Hematopoietic multipotent progenitor cell treated with erythropoietin and hydrocortisone succinate and interleukin-3 and kit ligand, for 17 days (in vitro differentiated cells): ENCODE measurements at regions not wholly inside any gene's neighbourhood (a gene's known extent, or its start where the extent isn't known, plus 50 kb on each side); places are given as distances from the start of the nearest gene placed in this dataset.
"Not testable (repeated sequence)": the region's sequence is repeated elsewhere in the genome, so short reads cannot be mapped to it uniquely, and the experiment has no call there.

Experiments
- DNase-seq: peaks from one replicate; pipeline ENCODE4 v3.0.0-alpha.2; 2015; ENCODE audit warnings: low spot score

DNA sequence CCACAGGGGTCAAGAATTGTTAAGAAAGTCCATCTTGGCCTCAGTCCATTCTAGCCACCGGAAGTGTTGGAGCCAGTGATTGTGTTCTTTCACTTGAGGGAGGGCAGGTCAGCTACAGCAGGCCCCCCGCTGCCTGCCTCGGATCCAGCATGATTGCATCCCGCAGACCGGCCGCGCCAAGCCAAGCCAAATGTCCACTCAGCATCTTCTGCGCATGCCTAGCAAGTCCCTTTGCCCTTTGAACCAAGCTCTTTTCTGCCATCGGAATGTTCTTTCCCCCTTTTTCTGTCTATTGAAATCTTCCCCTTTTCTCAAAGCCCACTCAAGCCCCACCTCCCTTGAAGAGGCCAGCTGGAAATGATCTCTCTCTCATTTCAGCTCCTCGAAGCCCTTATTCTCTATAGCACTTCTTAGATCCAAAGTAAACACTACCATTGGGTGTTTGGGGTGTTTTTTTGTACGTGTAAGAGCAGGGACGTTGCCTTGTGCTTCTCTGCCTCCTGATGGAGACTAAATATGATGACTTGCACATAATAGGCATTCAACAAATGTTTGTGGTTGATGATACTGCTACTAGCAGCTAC lies 147.8 kb upstream of the BCOR start:
- no peak for DNase-seq

- no peak for DNase-seq
Measured at GRCh38 chrX:40244980-40245379, 147.2 kb upstream of the BCOR start.

- no peak for DNase-seq
Measured at GRCh38 chrX:40243755-40244515, 146.2 kb upstream of the BCOR start.

DNA sequence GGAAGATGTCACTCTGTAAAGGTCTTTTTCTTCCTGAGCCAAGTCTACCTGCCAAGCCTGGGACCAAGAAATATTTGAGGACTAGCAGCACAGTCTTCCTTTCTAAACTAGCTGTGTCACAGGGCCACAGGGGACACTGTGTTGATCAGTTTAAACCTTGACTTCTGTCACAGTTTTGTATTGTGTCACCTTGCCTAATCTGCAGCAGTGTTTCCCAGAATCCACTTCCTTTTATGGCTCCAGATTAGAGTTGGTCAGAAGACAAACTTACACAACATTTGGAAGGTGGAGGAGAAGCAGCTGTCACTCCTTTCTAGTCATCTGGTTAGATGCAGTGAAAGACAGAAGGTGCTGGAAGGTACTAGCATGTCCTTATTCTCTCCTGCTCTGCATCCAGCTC lies 143.1 kb upstream of the BCOR start:
- no peak for DNase-seq

DNA sequence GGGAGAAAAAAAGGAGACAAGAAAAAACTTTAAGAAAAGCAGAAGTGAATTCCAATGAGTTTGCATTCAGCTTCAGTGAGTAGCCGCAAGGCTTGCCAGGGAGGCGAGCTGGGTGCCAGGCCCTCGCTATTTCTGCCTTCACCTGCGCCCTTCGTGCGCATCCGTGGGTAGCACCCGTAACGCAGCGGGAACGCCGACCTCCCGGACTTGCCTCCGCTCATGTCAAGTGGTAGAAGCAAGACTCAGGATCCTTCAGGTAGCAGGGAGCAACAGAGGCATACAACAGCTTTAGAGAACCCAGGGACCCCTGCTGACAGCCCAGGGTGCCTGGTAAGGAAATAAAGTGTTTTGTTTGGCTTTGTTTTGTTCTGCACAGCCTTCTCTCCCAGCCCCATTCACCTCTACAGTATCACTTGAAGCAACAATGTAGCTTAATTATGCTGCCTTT lies 140.0 kb upstream of the BCOR start:
- no peak for DNase-seq

GRCh38 chrX:40230646-40231045 lies 132.9 kb upstream of the BCOR start:
- no peak for DNase-seq

- no peak for DNase-seq
Measured at GRCh38 chrX:40227125-40227524, 129.4 kb upstream of the BCOR start.

DNA sequence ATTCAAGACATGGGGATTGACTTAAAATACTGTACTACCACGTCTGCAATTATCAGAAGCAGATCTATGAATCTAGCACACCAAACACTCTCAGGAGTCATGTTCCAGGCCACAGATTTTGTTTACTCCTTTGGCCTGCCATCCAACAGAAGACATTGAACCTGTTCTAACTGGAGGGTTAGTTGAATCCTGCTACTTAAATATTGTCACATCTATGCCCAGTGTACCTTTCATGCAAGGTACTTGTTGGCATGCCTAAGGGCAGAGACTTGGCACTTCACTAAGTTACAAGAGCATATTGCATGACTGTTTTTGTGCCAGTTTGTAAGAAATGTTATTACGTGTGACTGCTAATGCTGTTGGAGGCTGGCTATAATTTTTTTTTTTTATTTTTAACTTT lies 126.9 kb upstream of the BCOR start:
- DNase-seq = no peak

DNA sequence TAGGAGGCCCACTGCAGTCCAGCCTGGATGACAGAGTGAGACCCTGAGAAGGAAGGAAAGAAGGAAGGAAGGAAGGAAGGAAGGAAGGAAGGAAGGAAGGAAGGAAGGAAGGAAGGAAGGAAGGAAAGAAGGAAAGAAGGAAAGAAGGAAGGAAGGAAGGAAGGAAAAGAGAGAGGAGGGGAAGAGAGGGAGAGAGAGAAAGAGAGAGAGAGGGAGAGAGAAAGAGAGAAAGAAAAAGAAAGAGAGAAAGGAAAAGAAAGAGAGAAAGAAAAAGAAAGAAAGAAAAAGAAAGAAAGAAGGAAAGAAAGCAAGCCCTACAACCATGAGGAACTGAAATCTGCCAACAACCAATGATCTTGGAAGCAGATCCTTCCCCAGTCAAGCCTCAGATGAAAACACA lies 124.9 kb upstream of the BCOR start:
- not testable (repeated sequence) for DNase-seq

DNA sequence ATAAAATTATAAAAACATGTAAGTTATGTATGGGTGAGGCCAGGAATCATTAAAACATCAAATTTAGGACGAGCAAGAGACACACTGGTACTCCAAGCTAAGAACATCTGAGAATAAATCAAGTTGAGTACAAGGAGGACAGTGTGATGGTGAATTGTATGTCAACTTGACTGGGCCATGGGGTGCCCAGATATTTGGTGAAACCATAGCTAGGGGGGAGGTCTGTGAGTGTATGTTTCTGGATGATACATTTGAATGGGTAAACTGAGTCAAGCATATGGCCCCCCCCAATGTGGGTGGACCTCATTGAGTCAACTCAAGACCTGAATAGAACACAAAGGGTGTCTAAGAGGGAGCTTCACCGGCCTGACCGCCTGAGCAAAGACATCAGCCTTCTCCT lies 115.3 kb upstream of the BCOR start:
- DNase-seq = no peak

DNA sequence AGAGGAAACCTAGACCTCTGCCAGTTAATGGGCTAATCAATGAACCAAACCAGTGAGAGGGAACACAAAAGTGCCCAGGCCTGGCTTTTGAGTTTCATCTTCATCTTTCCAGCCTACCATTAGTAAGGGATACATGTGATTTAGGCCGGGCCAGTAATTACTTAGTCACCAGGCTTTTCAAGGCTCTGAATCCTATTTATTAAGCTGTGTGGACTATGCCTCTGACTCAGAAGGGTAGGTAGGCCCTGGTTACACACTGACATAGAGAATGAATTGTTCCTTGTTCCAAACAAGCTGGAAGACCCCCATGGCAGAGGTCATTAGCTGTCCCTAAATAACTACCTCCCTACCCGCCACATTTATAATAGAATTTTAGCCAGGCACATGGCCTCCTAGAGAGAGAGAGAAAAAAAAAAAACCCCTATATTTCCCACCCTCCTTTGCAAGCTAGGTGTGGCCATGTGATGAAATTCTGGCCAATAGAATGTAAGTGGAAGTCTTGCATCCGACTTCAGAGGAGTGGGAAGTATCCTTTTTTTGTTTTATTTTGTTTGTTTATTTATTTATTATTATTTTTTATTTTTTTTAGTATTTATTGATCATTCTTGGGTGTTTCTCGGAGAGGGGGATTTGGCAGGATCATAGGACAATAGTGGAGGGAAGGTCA lies 112.3 kb upstream of the BCOR start:
- no peak for DNase-seq

DNA sequence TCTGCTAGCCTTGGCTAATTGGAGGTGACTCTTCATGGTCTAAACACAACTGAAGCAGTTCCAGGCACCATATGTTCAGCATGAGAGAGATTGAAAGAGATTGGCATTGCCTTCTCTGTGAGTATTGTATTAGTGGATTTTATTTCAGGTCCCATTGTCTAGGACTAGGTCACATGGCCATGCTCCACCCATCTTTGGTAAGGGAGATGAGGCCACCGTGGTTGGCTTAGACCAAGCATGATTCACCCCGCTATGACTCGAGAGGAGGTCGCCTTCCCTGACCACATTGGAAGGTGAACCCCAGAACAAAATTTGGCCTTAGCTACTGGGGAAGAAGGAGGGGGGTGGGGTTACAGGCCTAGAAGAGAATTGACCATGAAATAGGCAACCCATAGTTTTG lies 109.9 kb upstream of the BCOR start:
- no peak for DNase-seq

DNA sequence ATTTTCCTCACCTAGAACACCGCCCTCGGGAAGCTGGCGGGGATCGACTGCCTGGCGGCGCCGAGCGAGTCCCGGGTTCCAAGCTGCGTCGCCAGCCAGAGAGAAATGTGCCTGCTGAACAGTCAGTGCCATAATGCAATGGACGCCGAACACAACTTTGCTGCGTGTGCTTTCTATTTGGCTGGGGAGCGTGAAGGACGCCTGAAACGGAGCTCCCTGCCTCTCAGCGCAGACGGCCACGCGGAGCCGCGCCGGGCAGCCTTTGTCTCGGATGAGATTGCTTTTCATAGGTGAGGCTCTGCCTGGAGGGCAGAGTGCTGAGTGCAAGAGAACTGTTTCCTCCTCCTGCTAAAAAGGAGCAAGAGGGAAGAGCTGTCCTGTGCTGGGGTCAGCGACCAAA lies 107.7 kb upstream of the BCOR start:
- DNase-seq = no peak

DNA sequence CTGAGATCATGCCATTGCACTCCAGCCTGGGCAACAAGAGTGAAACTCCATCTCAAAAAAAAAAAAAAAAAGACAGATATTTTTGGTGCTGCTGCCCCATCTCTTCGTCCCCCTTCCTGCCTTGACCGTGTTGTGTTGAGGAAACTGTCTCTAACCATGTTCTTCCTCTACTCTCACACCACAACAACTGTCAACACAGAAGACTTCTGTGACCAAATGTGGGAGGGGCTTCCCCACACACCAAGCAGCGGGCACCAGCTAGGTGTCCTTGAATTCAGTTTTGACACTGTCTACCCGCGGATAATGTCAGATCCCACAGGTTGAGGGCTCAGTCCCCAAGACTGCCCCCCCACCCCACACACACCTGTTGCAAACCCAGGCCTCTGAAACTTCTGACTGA lies 104.7 kb upstream of the BCOR start:
- DNase-seq = no peak

DNA sequence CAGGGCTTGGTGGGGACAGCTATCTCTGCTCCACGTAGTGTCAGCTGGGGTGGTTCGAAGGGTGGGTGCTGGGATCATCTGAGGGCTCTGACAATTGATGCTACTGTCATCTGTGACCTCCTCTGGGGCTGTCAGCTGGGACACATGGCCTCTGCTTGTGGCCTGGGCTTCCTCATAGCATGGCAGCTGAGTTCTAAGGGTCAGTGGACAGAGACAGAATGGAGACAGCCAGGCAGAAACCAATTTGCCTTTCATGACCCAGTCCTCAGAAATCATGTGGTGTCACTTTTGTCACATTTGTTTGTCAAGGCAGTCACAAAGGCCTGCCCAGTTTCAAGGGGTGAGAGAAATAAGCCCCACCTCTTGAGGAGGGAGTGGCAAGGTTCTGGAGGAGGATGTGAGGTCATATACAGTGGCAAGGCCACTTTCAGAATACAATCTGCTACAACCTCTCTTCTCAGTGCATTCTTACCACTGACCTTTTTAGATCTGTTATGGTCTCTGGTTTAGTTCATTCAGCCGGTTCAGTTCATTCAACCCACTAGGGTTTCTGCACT lies 103.6 kb upstream of the BCOR start:
- DNase-seq = no peak

GRCh38 chrX:40199704-40200103 lies 101.9 kb upstream of the BCOR start:
- no peak for DNase-seq

DNA sequence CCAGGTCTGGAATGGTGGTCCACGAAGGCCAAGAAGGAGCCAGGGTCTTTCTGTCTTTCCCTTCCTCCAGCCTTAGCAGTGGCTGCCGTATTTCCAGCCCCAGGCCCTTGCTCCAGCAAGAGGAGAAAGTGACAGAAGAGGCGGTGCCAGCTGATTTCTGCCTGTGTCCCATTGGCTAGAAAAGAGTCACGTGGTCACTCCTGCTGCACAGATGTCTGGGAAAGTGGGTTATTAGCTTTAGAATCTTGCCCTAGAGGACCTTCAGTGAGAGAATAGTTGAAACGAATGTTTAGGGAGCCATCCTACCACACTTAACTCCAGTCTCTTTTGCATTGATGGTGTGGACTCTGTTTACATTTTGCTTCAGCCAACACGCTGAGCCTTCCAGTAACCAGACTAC lies 99.3 kb upstream of the BCOR start:
- no peak for DNase-seq

DNA sequence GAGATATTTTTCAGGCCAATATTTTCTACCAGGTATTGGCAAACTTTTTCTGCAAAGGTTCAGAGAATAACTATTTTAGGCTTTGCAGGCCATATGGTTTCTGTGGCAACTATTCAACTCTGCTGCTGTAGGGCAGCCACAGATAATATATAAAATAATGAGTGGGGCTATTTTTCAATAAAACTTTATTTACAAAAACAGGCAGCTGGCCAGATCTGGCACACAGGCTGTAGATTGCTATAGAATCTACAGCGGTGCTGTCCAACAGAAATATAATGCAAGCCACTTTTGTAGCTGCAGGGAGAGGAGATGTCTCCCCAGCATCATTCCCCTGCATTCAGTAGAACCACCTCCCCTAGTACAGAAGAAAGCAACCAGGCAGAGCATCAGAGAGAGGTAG lies 97.6 kb upstream of the BCOR start:
- no peak for DNase-seq

- DNase-seq = no peak
Measured at GRCh38 chrX:40192196-40192595, 94.4 kb upstream of the BCOR start.

DNA sequence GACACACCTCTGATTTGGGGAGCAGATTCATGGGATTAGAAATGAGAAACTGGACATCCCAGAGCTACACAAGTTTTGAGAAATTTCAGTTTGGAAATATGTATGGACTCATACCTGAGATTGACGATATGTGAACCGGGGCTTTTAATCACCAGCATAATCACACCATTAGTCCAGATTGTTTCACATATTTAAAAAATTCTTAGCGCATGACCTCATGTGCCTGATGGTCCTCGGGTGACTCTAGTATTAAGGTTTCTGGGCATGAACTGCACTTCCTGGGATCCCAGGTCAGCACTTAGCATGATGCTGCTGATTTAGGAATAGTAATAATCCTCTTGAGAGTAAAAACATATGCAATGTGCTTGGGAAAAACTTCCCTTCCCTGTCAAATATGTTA lies 91.9 kb upstream of the BCOR start:
- no peak for DNase-seq

GRCh38 chrX:40188573-40189417 lies 91.0 kb upstream of the BCOR start:
- DNase-seq = no peak

GRCh38 chrX:40184968-40185367 lies 87.2 kb upstream of the BCOR start:
- DNase-seq = no peak
